Activated T-helper 1 cell treated with anti-CD3 and anti-CD28 coated beads, Interleukin-2, amount 50 U/mL, for 16 hours (primary cell): ENCODE measurements at regions not wholly inside any gene's neighbourhood (a gene's known extent, or its start where the extent isn't known, plus 50 kb on each side); places are given as distances from the start of the nearest gene placed in this dataset.
"Not testable (repeated sequence)": the region's sequence is repeated elsewhere in the genome, so short reads cannot be mapped to it uniquely, and the experiment has no call there.

Experiments used
- DNase-seq, 2 donors: peaks; one replicate each; pipeline ENCODE4 v3.0.0-alpha.2; 2020; ENCODE audit warnings: low read depth in 1 of 2, low spot score in 1 of 2

GRCh38 chr9:1909322-1909721, 105.8 kb upstream of the SMARCA2 start:
- DNase-seq: no peak

GRCh38 chr9:1910269-1910811, 104.8 kb upstream of the SMARCA2 start:
- DNase-seq: no peak

GRCh38 chr9:1913631-1914330, 101.4 kb upstream of the SMARCA2 start:
- no peak for DNase-seq

GRCh38 chr9:1916095-1916494, 99.1 kb upstream of the SMARCA2 start:
- no peak for DNase-seq

GRCh38 chr9:1916655-1917054, 98.5 kb upstream of the SMARCA2 start:
- no peak for DNase-seq

GRCh38 chr9:1917396-1917935, 97.7 kb upstream of the SMARCA2 start:
- DNase-seq: no peak

GRCh38 chr9:1918108-1918507, 97.0 kb upstream of the SMARCA2 start:
- no peak for DNase-seq

GRCh38 chr9:1918622-1919021, 96.5 kb upstream of the SMARCA2 start:
- no peak for DNase-seq

- DNase-seq: no peak
Measured at GRCh38 chr9:1919229-1919628, 95.9 kb upstream of the SMARCA2 start.

- no peak for DNase-seq
Measured at GRCh38 chr9:1920386-1920785, 94.8 kb upstream of the SMARCA2 start.

- no peak for DNase-seq
Measured at GRCh38 chr9:1922026-1922425, 93.1 kb upstream of the SMARCA2 start.

- DNase-seq: no peak
Measured at GRCh38 chr9:1927546-1927945, 87.6 kb upstream of the SMARCA2 start.

GRCh38 chr9:1929134-1929533, 86.0 kb upstream of the SMARCA2 start:
- no peak for DNase-seq

GRCh38 chr9:1929722-1930244, 85.4 kb upstream of the SMARCA2 start:
- no peak for DNase-seq

- not testable (repeated sequence) for DNase-seq
Measured at GRCh38 chr9:1930245-1930736, 84.9 kb upstream of the SMARCA2 start.

GRCh38 chr9:1938135-1938534, 77.0 kb upstream of the SMARCA2 start:
- no peak for DNase-seq

GRCh38 chr9:1938675-1939170, 76.4 kb upstream of the SMARCA2 start:
- no peak for DNase-seq

- no peak for DNase-seq
Measured at GRCh38 chr9:1939466-1939865, 75.7 kb upstream of the SMARCA2 start.

- no peak for DNase-seq
Measured at GRCh38 chr9:1939926-1940368, 75.2 kb upstream of the SMARCA2 start.

- no peak for DNase-seq
Measured at GRCh38 chr9:1941989-1942388, 73.2 kb upstream of the SMARCA2 start.

GRCh38 chr9:1946526-1947283, 68.4 kb upstream of the SMARCA2 start:
- DNase-seq: no peak
